GM18507 (cell line): ENCODE measurements at regions not wholly inside any gene's neighbourhood (a gene's known extent, or its start where the extent isn't known, plus 50 kb on each side); places are given as distances from the start of the nearest gene placed in this dataset.
"Not testable (repeated sequence)": the region's sequence is repeated elsewhere in the genome, so short reads cannot be mapped to it uniquely, and the experiment has no call there.

Experiments used
- DNase-seq: peaks from one replicate; pipeline ENCODE4 v3.0.0; 2011; ENCODE audit warnings: low read depth; ENCODE audit not compliant: insufficient read length; ENCODE audit errors: extremely low spot score
- FAIRE-seq: peaks from 2 replicates; lab custom pipeline; 2011; peaks lifted over from hg19 to GRCh38; lab: Jason Lieb, UNC

- DNase-seq (no peak), FAIRE-seq (no peak)
Observed at GRCh38 chr14:34164162-34164864, 213.4 kb upstream of the EGLN3 start.

GRCh38 chr14:34161351-34162082 lies 210.6 kb upstream of the EGLN3 start:
- DNase-seq (no peak), FAIRE-seq (no peak)

- no peak for FAIRE-seq
- no peak for DNase-seq
Observed at GRCh38 chr14:34160619-34161018, 209.7 kb upstream of the EGLN3 start.

GRCh38 chr14:34157651-34158050 lies 206.8 kb upstream of the EGLN3 start:
- DNase-seq (no peak), FAIRE-seq (no peak)

- no peak for DNase-seq
- no peak for FAIRE-seq
Observed at GRCh38 chr14:34147461-34147860, 196.6 kb upstream of the EGLN3 start.

- FAIRE-seq, DNase-seq: not testable (repeated sequence)
Observed at GRCh38 chr14:34140127-34140526, 189.3 kb upstream of the EGLN3 start.

- DNase-seq, FAIRE-seq: not testable (repeated sequence)
Observed at GRCh38 chr14:34139160-34140121, 188.6 kb upstream of the EGLN3 start.

- DNase-seq (no peak), FAIRE-seq (no peak)
Observed at GRCh38 chr14:34138175-34138574, 187.3 kb upstream of the EGLN3 start.

GRCh38 chr14:34137001-34137745 lies 186.3 kb upstream of the EGLN3 start:
- no peak for FAIRE-seq
- no peak for DNase-seq

- no peak for FAIRE-seq
- no peak for DNase-seq
Observed at GRCh38 chr14:34135492-34135891, 184.6 kb upstream of the EGLN3 start.

- DNase-seq (no peak), FAIRE-seq (no peak)
Observed at GRCh38 chr14:34134484-34134883, 183.6 kb upstream of the EGLN3 start.

GRCh38 chr14:34129927-34130552 lies 179.2 kb upstream of the EGLN3 start:
- DNase-seq (no peak), FAIRE-seq (no peak)

GRCh38 chr14:34128665-34129064 lies 177.8 kb upstream of the EGLN3 start:
- FAIRE-seq (no peak), DNase-seq (no peak)

- no peak for DNase-seq
- FAIRE-seq, result no peak
Observed at GRCh38 chr14:34126586-34126985, 175.7 kb upstream of the EGLN3 start.

- DNase-seq (no peak), FAIRE-seq (no peak)
Observed at GRCh38 chr14:34124585-34124984, 173.7 kb upstream of the EGLN3 start.

- DNase-seq (no peak), FAIRE-seq (no peak)
Observed at GRCh38 chr14:34122650-34123049, 171.8 kb upstream of the EGLN3 start.

- FAIRE-seq (no peak), DNase-seq (no peak)
Observed at GRCh38 chr14:34122081-34122480, 171.2 kb upstream of the EGLN3 start.

GRCh38 chr14:34120185-34120977 lies 169.5 kb upstream of the EGLN3 start:
- DNase-seq (no peak), FAIRE-seq (no peak)
